A673 (cell line): ENCODE measurements at regions not wholly inside any gene's neighbourhood (a gene's known extent, or its start where the extent isn't known, plus 50 kb on each side); places are given as distances from the start of the nearest gene placed in this dataset.

Experiments
- EZH2 ChIP-seq: fragments of 200-600 bp; sonication (generic); IDR thresholded peaks from 2 replicates; pipeline ENCODE4 v1.6.1; 2017; ENCODE audit warnings: borderline replicate concordance, low read depth, mild to moderate bottlenecking, mixed read lengths, antibody characterized with exemption, low read length; ENCODE audit not compliant: poor library complexity, severe bottlenecking
- TF ChIP-seq, protein P1 (sequence below): fragments of 300-800, 200-600 bp; sonication (generic); conservative IDR thresholded peaks from 2 replicates; pipeline ENCODE4 v1.5.1; 2017; ENCODE audit warnings: low read depth, mild to moderate bottlenecking, antibody characterized with exemption, low read length, moderate library complexity, mixed read lengths

DNA sequence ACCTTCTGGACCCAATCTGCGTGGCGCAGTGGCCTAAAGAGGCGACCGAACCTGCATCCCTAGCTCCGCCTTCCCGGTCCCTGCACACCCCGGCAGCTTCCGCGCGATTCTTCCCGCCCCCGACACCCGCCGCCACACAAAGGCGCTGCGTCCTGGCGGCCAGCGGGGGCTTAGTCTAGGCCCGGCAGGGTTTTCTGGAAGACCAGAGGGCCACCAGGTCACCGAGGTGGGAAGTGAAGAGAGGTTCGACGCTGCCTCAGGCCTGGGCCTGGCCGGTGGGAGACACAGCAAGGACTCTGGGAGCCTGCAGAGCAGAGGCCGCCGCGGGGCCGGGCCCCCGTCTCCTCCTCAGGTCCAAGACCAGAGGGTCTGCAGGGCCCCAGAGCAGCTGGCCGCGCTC lies 154.9 kb downstream of the OR2B2 start:
- TF ChIP-seq, protein P1, sequence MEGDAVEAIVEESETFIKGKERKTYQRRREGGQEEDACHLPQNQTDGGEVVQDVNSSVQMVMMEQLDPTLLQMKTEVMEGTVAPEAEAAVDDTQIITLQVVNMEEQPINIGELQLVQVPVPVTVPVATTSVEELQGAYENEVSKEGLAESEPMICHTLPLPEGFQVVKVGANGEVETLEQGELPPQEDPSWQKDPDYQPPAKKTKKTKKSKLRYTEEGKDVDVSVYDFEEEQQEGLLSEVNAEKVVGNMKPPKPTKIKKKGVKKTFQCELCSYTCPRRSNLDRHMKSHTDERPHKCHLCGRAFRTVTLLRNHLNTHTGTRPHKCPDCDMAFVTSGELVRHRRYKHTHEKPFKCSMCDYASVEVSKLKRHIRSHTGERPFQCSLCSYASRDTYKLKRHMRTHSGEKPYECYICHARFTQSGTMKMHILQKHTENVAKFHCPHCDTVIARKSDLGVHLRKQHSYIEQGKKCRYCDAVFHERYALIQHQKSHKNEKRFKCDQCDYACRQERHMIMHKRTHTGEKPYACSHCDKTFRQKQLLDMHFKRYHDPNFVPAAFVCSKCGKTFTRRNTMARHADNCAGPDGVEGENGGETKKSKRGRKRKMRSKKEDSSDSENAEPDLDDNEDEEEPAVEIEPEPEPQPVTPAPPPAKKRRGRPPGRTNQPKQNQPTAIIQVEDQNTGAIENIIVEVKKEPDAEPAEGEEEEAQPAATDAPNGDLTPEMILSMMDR = no peak
- no peak for TF ChIP-seq EZH2
